Keratinocyte (primary cell): ENCODE measurements at regions not wholly inside any gene's neighbourhood (a gene's known extent, or its start where the extent isn't known, plus 50 kb on each side); places are given as distances from the start of the nearest gene placed in this dataset.

Experiments used
- DNase-seq: peaks from one replicate; pipeline ENCODE4 v3.0.0-alpha.2; 2011; ENCODE audit warnings: low read depth, missing footprints, low spot score
- FAIRE-seq: peaks from 2 replicates; lab custom pipeline; 2011; peaks lifted over from hg19 to GRCh38; lab: Jason Lieb, UNC
- H2AFZ ChIP-seq: 2 replicates; pipeline ENCODE4 v1.6.0; 2012; ENCODE audit warnings: low read length, control low read depth, inconsistent platforms; ENCODE audit not compliant: control insufficient read depth
- H3K27ac ChIP-seq: 2 replicates; pipeline ENCODE4 v1.5.1; 2011; ENCODE audit warnings: low read length; ENCODE audit not compliant: control insufficient read depth, insufficient read depth
- H3K27me3 ChIP-seq: 3 replicates; pipeline ENCODE4 v1.6.0; 2011; ENCODE audit warnings: low read length; ENCODE audit not compliant: control insufficient read depth, insufficient read depth; ENCODE audit errors: extremely low read depth
- H3K36me3 ChIP-seq, 2 experiments: 2 replicates in 1 of 2; 3 replicates in 1 of 2; pipeline ENCODE4 v1.5.1; 2011; ENCODE audit warnings: low read length in 2 of 2, mild to moderate bottlenecking in 1 of 2; ENCODE audit not compliant: control insufficient read depth in 2 of 2, insufficient read depth in 2 of 2; ENCODE audit errors: extremely low read depth in 1 of 2
- H3K4me1 ChIP-seq: 3 replicates; pipeline ENCODE4 v1.5.1; 2011; ENCODE audit warnings: low read length; ENCODE audit not compliant: control insufficient read depth, insufficient read depth; ENCODE audit errors: extremely low read depth
- H3K4me2 ChIP-seq: 3 replicates; pipeline ENCODE4 v1.6.0; 2011; ENCODE audit warnings: low read depth, low read length; ENCODE audit not compliant: control insufficient read depth, insufficient read depth; ENCODE audit errors: extremely low read depth
- H3K4me3 ChIP-seq, 3 experiments: fragments of 200-600 bp in 1 of 3; sonication (generic) in 1 of 3; 2 replicates in 2 of 3; 3 replicates in 1 of 3; pipeline ENCODE4 v1.5.1; 2011 to 2016; ENCODE audit warnings: low read length in 3 of 3, mild to moderate bottlenecking in 3 of 3, control low read depth in 2 of 3, inconsistent platforms in 1 of 3, low read depth in 1 of 3, mixed read lengths in 1 of 3, mixed run types in 1 of 3, moderate library complexity in 1 of 3; ENCODE audit not compliant: control insufficient read depth in 2 of 3, insufficient read depth in 2 of 3; ENCODE audit errors: extremely low read depth in 1 of 3
- H3K79me2 ChIP-seq: 2 replicates; pipeline ENCODE4 v1.6.0; 2012; ENCODE audit warnings: low read length; ENCODE audit not compliant: control insufficient read depth, insufficient read depth
- H3K9ac ChIP-seq: 3 replicates; pipeline ENCODE4 v1.6.0; 2011; ENCODE audit warnings: low read length; ENCODE audit not compliant: control insufficient read depth, insufficient read depth; ENCODE audit errors: extremely low read depth
- H3K9me1 ChIP-seq: 3 replicates; pipeline ENCODE4 v1.6.0; 2011; ENCODE audit warnings: low read length; ENCODE audit not compliant: control insufficient read depth, insufficient read depth; ENCODE audit errors: extremely low read depth
- H3K9me3 ChIP-seq: 2 replicates; pipeline ENCODE4 v1.5.1; 2012; ENCODE audit warnings: low read depth, low read length; ENCODE audit not compliant: control insufficient read depth
- H4K20me1 ChIP-seq: 3 replicates; pipeline ENCODE4 v1.6.0; 2011; ENCODE audit warnings: low read length; ENCODE audit not compliant: control insufficient read depth, insufficient read depth; ENCODE audit errors: extremely low read depth
- CTCF ChIP-seq, 3 experiments: IDR thresholded peaks in 1 of 3; conservative IDR thresholded peaks in 1 of 3; optimal IDR thresholded peaks in 1 of 3; 2 replicates in 2 of 3; 3 replicates in 1 of 3; pipeline versions ENCODE3 to v1.5.1; 2011; ENCODE audit warnings: low read length in 3 of 3, mild to moderate bottlenecking in 3 of 3, moderate library complexity in 2 of 3, control low read depth in 1 of 3, inconsistent platforms in 1 of 3; ENCODE audit not compliant: insufficient read depth in 2 of 3; ENCODE audit errors: extremely low read depth in 1 of 3
- EZH2 ChIP-seq: IDR thresholded peaks from one replicate; pipeline ENCODE4 v1.6.1; 2012; ENCODE audit warnings: inconsistent platforms, mild to moderate bottlenecking, low read length, moderate library complexity
- dilution Hi-C: fragments of 300-500 bp; cut with MboI; formaldehyde crosslinking; loops from one replicate; pipeline ENCODE4 v1.7.0; 2020; ENCODE audit warnings: low sequenced_read_pairs; ENCODE audit not compliant: extremely low pct_ligation_motif_present

GRCh38 chr16:77617996-77618395, 104.3 kb upstream of the NUDT7 start:
- no peak for FAIRE-seq

GRCh38 chr16:77618951-77619350, 103.4 kb upstream of the NUDT7 start:
- no peak for DNase-seq
- H3K4me1 ChIP-seq, result no peaks in the 10 kb centered on the region
- TF ChIP-seq CTCF (optimal IDR thresholded peaks at IDR 0.05 in 1 of 3, IDR thresholded peaks at IDR 0.05 in 1 of 3, conservative IDR thresholded peaks at IDR 0.05 in 1 of 3; ENCODE audit: extremely low read depth in 1 of 3, insufficient read depth in 2 of 3, low read length in 3 of 3) (no peak), EZH2 (no peak)
- dilution Hi-C loops, result no loop called here
- H3K27ac ChIP-seq, result no peak overlapping the region
- H3K79me2 ChIP-seq, result no peaks in the 10 kb centered on the region
- FAIRE-seq, result no peak
- H3K36me3 ChIP-seq, result no peaks in the 10 kb centered on the region
- H3K4me3 ChIP-seq, result no peak overlapping the region
- no peak overlapping the region for H3K4me2 ChIP-seq
- no peaks in the 10 kb centered on the region for H3K9me1 ChIP-seq
- no peaks in the 10 kb centered on the region for H3K27me3 ChIP-seq
- no peak overlapping the region for H3K9ac ChIP-seq
- H4K20me1 ChIP-seq, result no peaks in the 10 kb centered on the region
- no peak overlapping the region for H2AFZ ChIP-seq
- no peaks in the 10 kb centered on the region for H3K9me3 ChIP-seq

More at GRCh38 chr16:77617996-77618395, 104.3 kb upstream of the NUDT7 start:
- Histone ChIP-seq H3K4me1 (no peaks in the 10 kb centered on the region), H3K4me2 (no peak overlapping the region), H3K9ac (no peak overlapping the region), H3K79me2 (no peaks in the 10 kb centered on the region), H3K9me3 (no peaks in the 10 kb centered on the region), H3K36me3 (no peaks in the 10 kb centered on the region), H3K27me3 (no peaks in the 10 kb centered on the region), H3K9me1 (no peaks in the 10 kb centered on the region), H2AFZ (no peak overlapping the region), H4K20me1 (no peaks in the 10 kb centered on the region), H3K4me3 (no peak overlapping the region), H3K27ac (no peak overlapping the region)
- DNase-seq, result no peak
- dilution Hi-C loops, result no loop called here
- no peak for TF ChIP-seq CTCF (optimal IDR thresholded peaks at IDR 0.05 in 1 of 3, IDR thresholded peaks at IDR 0.05 in 1 of 3, conservative IDR thresholded peaks at IDR 0.05 in 1 of 3; ENCODE audit: extremely low read depth in 1 of 3, insufficient read depth in 2 of 3, low read length in 3 of 3)
- TF ChIP-seq EZH2, result no peak
